ENCODE measurements at regions not wholly inside any gene's neighbourhood (a gene's known extent, or its start where the extent isn't known, plus 50 kb on each side); places are given as distances from the start of the nearest gene placed in this dataset.
"Not testable (repeated sequence)": the region's sequence is repeated elsewhere in the genome, so short reads cannot be mapped to it uniquely, and the experiment has no call there.

DNA sequence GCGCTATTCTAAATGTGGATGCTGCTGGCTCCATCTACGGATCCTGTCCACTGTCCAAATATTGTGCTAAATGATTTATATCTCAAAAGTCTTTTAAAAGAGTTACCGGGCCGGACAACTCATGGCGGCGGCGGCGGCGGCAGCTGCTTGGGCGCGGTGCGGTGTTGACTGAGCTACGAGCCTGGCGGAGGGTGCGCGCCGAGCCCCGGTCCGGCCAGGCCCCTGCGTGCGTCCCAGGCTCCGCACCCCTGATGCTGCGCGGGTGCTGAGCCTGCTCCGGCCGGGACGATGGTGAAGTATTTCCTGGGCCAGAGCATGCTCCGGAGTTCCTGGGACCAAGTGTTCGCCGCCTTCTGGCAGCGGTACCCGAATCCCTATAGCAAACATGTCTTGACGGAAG lies 303.4 kb downstream of the CENPW start:
- intact Hi-C loops (cut with DNase I) = no loop called here
- ATAC-seq = no peak
- DNase-seq (ENCODE audit: missing footprints) = no peak

DNA sequence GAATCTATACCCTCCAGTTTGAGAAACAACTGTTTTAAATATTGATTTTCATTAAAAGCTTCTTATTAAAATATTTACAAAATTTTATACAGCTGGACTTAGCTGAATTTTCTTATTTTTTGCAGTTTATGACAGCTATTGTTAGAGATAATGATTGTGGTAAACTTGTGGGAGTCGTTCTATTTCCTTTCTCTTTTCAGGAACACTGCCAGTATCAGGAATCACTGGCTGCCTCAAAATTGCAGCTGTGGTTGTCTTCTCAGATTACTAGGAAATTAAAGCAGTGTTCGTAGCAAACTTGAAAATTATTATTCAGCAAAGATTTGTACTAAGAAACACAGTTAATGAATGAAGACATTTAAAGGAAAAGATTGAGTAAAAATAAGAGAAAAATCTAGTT lies 311.0 kb downstream of the CENPW start:
- no peak for DNase-seq (ENCODE audit: missing footprints)
- intact Hi-C loops (cut with DNase I) = no loop called here
- no peak for ATAC-seq

- intact Hi-C loops (cut with DNase I) = no loop called here
- DNase-seq (ENCODE audit: missing footprints) = no peak
- no peak for ATAC-seq
Observed at GRCh38 chr6:126657561-126658175, 317.8 kb downstream of the CENPW start.

GRCh38 chr6:126660376-126660775 lies 320.5 kb downstream of the CENPW start:
- no peak for ATAC-seq
- intact Hi-C loops (cut with DNase I) = no loop called here

DNA sequence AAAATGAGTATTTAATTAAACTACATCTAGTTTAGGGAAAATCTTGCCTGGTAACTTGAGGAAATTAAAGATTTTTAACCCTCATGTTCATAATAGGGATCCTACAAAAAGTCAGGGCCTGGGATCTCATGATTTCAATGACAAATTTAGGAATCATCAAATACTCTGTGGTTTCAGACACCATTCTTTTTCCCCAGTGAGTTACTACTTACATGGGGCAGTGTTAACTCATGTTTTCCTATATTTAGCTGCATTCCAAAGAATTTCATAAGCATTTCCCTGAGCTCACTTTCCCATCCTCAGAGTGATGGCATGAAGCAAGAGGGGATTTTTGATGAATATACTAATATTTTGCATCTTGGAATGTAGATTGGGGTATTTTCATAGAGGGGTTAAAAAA lies 321.7 kb downstream of the CENPW start:
- ATAC-seq (no peak), DNase-seq (ENCODE audit: missing footprints) (no peak)
- intact Hi-C loops (cut with DNase I) = no loop called here

More at GRCh38 chr6:126660376-126660775, 320.5 kb downstream of the CENPW start:
- DNase-seq (ENCODE audit: missing footprints) = no peak

- intact Hi-C loops (cut with DNase I) = no loop called here
- no peak for DNase-seq (ENCODE audit: missing footprints)
- ATAC-seq = no peak
Observed at GRCh38 chr6:126662966-126663365, 323.1 kb downstream of the CENPW start.

GRCh38 chr6:126664271-126664670 lies 324.4 kb downstream of the CENPW start:
- intact Hi-C loops (cut with DNase I) = no loop called here

DNA sequence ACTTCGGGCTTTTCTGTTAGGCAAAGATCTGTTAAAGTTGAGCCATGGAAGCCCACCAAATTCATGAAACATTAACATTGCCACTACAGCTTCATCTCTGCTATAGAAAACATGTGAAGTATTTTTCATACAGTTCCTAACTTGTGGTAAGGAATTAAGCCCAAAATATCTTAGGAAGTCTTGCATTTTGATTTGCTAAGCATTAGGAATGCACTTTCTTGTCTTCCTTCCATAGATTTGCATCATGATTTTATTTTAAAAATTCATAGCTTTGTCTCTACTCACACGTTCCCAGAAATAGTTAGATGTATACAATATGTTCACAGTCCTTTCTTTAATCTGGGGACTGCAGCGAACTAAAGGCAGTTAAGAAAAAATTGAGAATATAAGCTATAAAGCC lies 325.6 kb downstream of the CENPW start:
- intact Hi-C loops (cut with DNase I) = no loop called here
- DNase-seq (ENCODE audit: missing footprints) (no peak), ATAC-seq (no peak)

More at GRCh38 chr6:126664271-126664670, 324.4 kb downstream of the CENPW start:
- no peak for ATAC-seq
- no peak for DNase-seq (ENCODE audit: missing footprints)

- ATAC-seq (no peak), DNase-seq (ENCODE audit: missing footprints) (no peak)
- intact Hi-C loops (cut with DNase I) = no loop called here
Observed at GRCh38 chr6:126667071-126667470, 327.2 kb downstream of the CENPW start.

- DNase-seq (ENCODE audit: missing footprints) (no peak), ATAC-seq (no peak)
- intact Hi-C loops (cut with DNase I) = no loop called here
Observed at GRCh38 chr6:126667728-126668127, 327.8 kb downstream of the CENPW start.

DNA sequence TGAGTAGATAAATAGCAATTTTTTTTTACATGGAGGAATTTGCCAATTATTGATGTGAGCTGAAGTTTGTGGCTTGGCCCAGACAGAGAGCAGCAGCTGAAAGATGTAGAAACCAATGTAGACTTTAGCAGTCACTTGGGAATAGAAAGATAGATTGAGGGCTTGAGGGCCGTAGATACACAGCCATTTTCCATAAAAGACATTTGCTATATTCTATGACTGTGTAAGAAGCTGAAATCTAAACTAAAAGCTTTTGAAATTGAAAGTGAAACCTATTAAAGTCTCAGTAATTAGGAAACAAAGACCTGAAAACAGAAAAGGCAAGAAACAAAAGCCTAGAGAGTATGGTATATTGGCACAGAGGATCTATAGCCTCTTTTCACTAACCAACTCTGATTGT lies 332.7 kb downstream of the CENPW start:
- DNase-seq (ENCODE audit: missing footprints) (no peak), ATAC-seq (no peak)
- intact Hi-C loops (cut with DNase I) = no loop called here

DNA sequence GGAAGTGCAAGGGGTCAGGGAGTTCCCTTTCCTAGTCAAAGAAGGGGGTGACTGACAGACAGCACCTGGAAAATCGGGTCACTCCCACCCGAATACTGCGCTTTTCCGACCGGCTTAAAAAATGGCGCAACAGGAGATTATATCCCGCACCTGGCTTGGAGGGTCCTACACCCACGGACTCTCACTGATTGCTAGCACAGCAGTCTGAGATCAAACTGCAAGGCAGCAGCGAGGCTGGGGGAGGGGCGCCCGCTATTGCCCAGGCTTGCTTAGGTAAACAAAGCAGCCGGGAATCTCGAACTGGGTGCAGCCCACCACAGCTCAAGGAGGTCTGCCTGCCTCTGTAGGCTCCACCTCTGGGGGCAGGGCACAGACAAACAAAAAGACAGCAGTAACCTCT lies 333.8 kb downstream of the CENPW start:
- DNase-seq (ENCODE audit: missing footprints); intact Hi-C loops (cut with DNase I); ATAC-seq: not testable (repeated sequence)

- intact Hi-C loops (cut with DNase I) = no loop called here
- ATAC-seq = no peak
Observed at GRCh38 chr6:126682440-126682839, 342.5 kb downstream of the CENPW start.

DNA sequence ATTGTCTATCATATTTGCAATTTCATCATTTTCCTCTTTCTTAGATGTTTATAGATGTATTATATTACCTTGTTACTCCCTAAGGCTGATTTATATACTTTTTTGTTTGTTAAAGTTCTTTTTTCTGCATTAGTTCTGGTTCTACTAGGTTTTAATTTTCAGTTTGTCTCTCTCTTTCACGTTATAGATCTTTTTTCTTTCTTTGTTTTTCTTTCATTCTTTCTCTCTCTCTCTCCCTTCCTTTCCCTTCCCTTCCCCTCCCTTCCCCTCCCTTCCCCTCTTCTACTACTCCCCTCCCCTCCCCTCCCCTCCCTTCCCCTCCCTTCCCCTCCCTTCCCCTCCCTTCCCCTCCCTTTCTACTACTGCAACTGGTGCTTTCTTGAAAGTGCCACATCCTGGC lies 345.3 kb downstream of the CENPW start:
- no peak for ATAC-seq
- intact Hi-C loops (cut with DNase I) = no loop called here
- no peak for DNase-seq (ENCODE audit: missing footprints)

More at GRCh38 chr6:126682440-126682839, 342.5 kb downstream of the CENPW start:
- DNase-seq (ENCODE audit: missing footprints) = no peak

DNA sequence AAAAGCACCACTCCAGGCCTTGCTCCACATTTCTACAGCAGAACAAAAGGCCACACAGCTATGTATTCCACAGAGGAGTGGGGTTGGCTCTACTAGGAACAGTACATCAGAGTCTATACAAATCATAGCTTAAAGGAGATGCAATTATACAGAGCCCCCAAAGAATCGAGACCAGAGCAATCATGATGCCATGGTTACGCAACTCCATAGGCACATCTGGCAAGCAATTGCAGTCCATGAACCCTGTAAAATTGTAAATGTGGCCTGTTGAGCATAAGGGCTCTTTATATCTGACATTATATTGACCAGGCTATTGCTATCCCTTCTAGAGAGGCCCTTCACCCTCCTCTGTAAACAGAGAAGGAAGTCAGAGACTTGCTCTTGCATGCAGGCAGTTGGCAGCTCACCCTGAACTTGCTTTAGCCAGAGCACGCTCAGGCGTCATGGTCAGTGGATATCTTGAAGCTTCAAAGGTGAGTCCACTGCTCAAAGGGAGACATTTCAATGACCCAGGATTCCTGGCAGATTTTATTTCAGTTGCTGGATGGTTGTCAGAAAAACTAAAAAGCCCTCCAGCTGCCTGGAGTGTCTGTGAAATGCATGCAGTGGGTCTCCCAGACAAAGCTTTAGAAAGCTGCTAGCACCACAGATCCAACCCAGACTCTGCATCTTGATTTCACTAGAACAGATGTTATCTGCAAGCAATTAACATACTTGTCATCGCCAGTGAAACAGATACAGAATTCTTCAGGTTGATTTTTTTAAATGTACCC lies 357.2 kb downstream of the CENPW start:
- DNase-seq (ENCODE audit: missing footprints) = no peak
- intact Hi-C loops (cut with DNase I) = no loop called here
- no peak for ATAC-seq

DNA sequence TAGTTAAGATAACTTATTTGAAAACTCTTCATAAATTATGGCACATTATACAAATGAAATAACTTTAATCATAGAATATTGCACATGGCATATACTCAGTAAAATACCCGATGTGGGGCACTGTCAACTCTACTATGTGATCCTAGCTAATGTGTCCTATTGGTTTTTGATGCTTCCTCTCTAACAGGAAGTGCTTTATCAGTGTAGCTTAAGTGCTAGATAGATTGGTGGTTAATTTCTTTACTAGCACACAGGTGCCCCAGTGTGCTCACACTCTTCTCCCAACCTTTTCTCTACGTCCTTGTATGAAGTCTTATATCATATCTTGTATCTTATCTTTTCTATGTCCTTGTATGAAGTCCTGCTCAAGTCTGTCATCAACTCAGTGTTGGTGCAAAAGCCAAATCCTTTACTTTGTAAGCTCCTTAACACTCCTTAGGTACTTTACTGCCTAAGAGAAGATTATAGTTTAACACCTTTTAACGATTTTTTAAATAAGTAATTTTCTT lies 358.9 kb downstream of the CENPW start:
- ATAC-seq (no peak), DNase-seq (ENCODE audit: missing footprints) (no peak)
- intact Hi-C loops (cut with DNase I) = no loop called here

DNA sequence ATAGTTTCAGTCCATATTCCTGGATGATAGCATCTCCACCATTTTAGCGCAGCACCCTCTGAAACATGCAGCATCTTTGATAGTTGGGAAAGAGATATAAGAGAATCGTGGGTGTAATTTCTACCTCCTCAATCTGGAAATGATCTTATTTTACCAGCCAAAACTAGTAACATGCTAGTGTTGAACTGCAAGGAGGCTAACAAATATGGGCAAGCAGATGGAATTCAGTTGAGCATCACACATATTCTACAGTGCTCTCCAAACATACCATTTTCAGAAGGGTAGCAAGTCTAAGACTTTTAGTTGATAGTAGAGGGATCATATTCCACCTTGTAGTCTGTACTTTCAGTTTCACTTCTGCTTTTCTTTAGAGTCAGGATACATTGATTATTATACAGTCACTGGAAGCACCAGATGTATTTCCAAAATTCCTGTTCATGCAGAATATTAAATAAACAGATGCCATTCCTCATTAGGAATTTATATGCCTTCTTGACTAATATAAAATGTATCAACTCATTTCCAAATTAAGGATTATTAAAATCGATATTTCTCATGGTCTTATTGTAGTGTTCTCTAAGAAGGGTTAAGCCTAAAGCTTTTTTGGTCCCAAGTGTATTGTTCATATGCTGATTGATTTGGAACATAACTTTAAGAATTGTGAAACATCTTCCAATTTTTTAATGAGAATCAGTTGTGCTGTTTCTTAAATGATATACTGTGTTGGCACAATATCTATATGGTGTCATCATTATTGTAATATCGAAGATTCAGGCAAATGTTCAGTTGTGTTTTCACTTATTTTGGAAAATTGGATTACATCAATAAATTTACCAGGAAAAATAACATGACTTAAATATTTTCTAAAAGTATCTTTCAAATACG lies 362.0 kb downstream of the CENPW start:
- intact Hi-C loops (cut with DNase I) = no loop called here
- ATAC-seq (no peak), DNase-seq (ENCODE audit: missing footprints) (no peak)

- ATAC-seq = no peak
- intact Hi-C loops (cut with DNase I) = no loop called here
- DNase-seq (ENCODE audit: missing footprints) = no peak
Observed at GRCh38 chr6:126716032-126716431, 376.1 kb downstream of the CENPW start.

DNA sequence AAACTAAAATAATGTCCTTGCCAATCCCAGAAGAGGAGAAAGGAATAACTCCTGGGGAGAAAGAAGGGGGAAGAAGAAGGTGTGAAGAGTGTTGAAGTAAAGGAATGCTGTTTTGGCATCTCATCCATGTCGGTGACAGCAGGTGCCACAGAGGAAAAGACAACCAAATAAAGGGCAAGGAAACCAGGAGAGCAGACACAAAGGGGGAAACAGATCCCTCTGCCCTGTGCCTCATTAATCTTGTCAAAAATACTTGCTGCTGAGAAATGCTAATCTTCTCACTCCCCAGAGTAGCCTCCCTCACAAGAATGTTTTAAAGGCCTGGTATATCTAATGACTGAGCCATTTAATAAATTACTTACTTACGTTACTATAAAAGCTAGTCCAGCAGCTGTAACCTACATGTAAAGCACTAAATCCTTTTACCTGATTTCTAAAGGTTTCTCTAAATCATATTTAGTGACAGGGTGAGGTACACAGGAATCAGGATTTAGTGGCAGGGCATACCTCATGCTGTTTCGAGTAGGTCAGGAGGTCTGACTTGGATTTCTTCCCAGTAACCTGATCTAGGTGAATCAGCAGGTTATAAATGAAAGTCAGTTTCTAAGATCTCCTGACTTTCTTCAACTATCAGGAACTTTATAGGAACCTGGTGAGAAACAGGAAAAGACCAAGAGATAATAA lies 377.1 kb downstream of the CENPW start:
- ATAC-seq (no peak), DNase-seq (ENCODE audit: missing footprints) (no peak)
- intact Hi-C loops (cut with DNase I) = no loop called here

Measured in Right ventricle myocardium inferior (tissue), 1 donor.